Thoracic aorta (tissue), 2 donors: ENCODE measurements at regions not wholly inside any gene's neighbourhood (a gene's known extent, or its start where the extent isn't known, plus 50 kb on each side); places are given as distances from the start of the nearest gene placed in this dataset.

Experiments
- ATAC-seq: fragments of 150-250 bp; one replicate; pipeline ENCODE4 v1.8.0; 2017; ENCODE audit warnings: low read depth; ENCODE audit not compliant: insufficient number of reproducible peaks, low FRiP score
- DNase-seq: peaks from one replicate; pipeline ENCODE4 v3.0.0-alpha.2; 2020; ENCODE audit warnings: low spot score
- H3K27ac ChIP-seq, 2 donors: fragments of 200-600 bp; sonication (generic); 1 replicate in 1 of 2; 2 replicates in 1 of 2; pipeline ENCODE4 v1.5.1; 2016; ENCODE audit warnings: mild to moderate bottlenecking in 2 of 2, moderate library complexity in 2 of 2
- H3K27me3 ChIP-seq: fragments of 200-600 bp; sonication (generic); replicated peaks from 2 replicates; pipeline ENCODE4 v1.6.0; 2016; ENCODE audit warnings: mild to moderate bottlenecking; ENCODE audit not compliant: insufficient read depth
- H3K36me3 ChIP-seq: fragments of 200-600 bp; sonication (generic); one replicate; pipeline ENCODE4 v1.5.1; 2016
- H3K4me1 ChIP-seq, 2 donors: fragments of 200-600 bp; sonication (generic); 1 replicate in 1 of 2; 2 replicates in 1 of 2; pipeline versions ENCODE4 v1.5.1 to v1.6.0; 2016; ENCODE audit warnings: low read depth in 2 of 2, mild to moderate bottlenecking in 1 of 2; ENCODE audit not compliant: control insufficient read depth in 1 of 2
- H3K4me3 ChIP-seq: fragments of 200-600 bp; sonication (generic); 2 replicates; pipeline ENCODE4 v1.5.1; 2016; ENCODE audit warnings: mild to moderate bottlenecking
- H3K9me3 ChIP-seq: fragments of 200-600 bp; sonication (generic); 2 replicates; pipeline ENCODE4 v1.5.1; 2016
- CTCF ChIP-seq: fragments of 200-600 bp; sonication (generic); IDR thresholded peaks from one replicate; pipeline ENCODE4 v1.5.1; 2019; ENCODE audit warnings: antibody characterized with exemption

GRCh38 chr10:32109603-32110002 is 53.4 kb upstream of the KIF5B start:
- Histone ChIP-seq H3K4me1 (peaks cover 9 to 17% of the 10 kb centered on the region in 2 donors), H3K9me3 (no peaks in the 10 kb centered on the region), H3K27me3 (no peaks in the 10 kb centered on the region), H3K36me3 (no peaks in the 10 kb centered on the region), H3K27ac (no peak overlapping the region), H3K4me3 (no peak overlapping the region)
- no peak for DNase-seq
- no peak for ATAC-seq
- no peak for TF ChIP-seq CTCF
